ENCODE measurements at regions not wholly inside any gene's neighbourhood (a gene's known extent, or its start where the extent isn't known, plus 50 kb on each side); places are given as distances from the start of the nearest gene placed in this dataset.

- TF ChIP-seq CTCF (IDR thresholded peaks at IDR 0.05 in 4 of 5, conservative IDR thresholded peaks at IDR 0.05 in 1 of 5): no peak
- no peak for TF ChIP-seq POLR2A (IDR thresholded peaks at IDR 0.05)
Observed at GRCh38 chr6:138563231-138563630, 63.9 kb upstream of the NHSL1 start.
